ENCODE measurements at regions not wholly inside any gene's neighbourhood (a gene's known extent, or its start where the extent isn't known, plus 50 kb on each side); places are given as distances from the start of the nearest gene placed in this dataset.
"Not testable (repeated sequence)": the region's sequence is repeated elsewhere in the genome, so short reads cannot be mapped to it uniquely, and the experiment has no call there.

DNA sequence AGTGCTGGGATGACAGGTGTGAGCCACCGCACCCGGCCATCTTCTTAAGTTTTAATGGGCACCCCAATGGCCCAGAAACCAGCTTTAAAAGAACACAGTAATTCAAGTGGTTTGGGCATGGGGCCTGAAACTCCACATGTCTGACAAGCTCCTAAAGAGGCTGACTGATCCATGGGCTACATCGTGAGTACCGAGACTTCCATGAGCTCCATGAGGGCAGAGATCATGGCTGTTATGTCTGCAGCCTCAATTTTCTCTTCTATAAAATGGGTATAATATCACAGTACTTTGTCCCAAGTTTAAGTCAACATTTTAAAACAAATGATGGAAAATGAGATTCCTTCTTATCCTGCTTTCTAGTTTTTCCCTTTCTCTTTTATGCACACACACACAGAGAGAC, 397.6 kb upstream of the MAF start:
- DNase-seq: no peak

DNA sequence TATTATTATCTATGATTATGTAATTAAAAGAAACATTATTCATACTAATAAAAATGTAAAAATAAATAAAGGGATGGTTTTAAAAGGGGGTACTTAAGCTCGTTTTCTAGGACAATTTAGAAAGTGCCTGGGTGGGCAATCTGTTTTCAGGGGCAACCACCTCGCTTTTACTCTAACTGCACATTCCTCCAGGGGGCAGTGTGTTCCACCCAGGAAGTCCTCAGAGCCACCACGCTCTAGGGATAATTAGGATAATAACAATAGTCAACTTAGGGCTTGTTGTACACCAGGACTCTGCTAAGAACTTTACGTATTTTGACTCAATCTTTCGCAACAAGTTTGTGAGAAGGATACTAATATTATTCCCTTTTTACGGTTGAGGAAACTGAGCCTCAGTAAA, 396.7 kb upstream of the MAF start:
- DNase-seq: no peak

DNA sequence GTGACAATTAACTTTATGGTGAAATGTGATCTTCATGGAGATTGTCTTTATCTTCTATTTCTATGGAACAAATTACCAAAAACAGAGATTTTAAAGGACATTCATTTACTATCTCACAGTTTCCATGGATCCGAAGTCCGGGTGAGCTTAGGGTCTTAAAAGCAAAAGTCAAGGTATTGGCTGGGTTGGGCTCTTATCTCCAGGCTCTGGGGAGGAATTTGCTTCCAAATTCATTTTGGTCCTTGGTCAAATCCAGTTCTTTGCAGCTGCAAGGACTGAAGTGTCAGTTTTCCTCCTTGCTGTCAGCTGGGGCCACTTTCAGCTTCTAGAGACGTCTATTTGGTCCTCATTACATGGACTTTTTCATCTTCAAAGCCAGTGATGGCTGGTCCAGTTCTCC, 395.8 kb upstream of the MAF start:
- no peak for DNase-seq

DNA sequence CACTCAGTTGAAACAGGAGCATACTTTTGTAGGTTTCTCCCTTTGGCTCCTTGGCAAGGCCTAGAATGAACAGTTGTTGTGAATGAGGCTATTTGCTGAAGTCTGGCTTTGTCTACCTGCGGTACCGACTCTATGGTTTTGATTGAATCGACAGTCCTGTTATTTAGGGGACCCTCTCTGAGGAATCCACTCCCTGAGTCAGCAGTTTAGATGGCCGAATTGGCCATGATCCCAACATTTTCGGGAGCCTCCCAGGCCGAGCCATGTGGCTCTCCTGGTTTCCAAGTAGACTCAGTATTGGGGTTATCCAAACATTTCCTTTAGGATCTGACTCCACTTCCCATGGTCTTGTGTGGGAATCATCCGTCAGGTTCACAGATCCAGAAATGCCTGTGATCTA, 394.8 kb upstream of the MAF start:
- DNase-seq: no peak

DNA sequence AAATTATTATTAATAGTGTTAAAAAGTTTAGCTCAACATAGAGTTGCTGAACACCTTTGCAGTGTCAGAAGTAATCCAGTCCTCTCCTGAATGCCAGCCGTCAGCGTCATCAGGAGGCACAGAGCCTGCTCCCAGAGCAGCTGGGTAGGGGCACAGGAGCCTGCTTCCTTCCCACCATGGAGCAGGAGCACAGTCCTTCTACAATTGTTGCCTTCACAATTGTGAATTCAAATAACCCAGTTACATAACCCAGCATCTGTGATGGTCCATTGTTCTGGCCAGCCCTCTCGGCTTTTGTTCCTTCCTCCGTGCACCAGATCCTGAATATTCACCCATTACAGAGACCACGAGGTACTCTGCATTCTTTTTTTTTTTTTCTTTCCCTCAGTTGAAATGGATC, 393.9 kb upstream of the MAF start:
- no peak for DNase-seq

DNA sequence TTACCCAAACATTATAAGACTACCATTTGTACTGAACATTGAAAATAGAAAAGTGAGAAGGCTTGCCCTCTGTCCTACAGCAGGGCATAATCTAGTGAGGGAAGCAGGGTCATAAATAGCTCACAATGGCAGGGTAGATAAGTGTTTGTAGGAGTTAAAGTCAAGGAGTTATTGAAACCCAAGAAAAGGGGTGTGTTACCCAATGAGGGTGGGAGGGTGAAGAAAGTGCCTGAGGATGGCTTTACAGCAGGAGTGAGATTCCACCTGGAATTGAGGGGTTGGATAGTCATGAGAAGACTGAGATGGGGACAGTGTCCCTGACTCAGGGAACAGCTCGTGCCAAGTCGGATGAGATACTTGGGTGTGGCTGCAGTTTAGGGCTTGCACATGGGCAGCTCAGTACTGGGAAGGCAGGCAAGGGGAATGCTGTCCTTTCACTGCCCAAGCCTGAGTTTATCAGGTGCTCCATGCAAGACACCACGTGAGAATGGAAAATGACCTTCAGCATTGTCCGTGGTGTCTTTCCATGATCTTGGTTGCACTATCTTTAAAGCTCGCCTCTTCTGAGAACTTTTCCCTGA, 393.2 kb upstream of the MAF start:
- no peak for DNase-seq

DNA sequence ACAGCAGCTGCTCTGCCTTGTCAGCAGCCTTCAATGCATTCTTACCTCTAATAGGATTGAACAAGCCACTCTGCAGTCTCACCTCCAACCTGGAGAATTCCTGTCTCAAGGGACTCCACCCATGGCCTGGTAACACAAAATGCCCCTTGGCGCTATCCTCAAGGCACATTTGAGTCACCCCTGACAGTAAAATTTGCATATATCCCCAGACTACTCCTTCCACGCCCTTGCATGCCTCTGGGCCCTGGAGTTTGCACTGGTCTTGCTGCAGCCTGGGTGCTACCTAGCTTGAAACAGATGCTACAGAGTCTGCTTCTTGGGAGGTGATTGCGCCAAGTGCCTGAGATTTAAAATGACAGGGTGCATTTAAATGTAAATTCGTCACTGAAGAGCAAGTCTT, 391.4 kb upstream of the MAF start:
- DNase-seq: no peak

DNA sequence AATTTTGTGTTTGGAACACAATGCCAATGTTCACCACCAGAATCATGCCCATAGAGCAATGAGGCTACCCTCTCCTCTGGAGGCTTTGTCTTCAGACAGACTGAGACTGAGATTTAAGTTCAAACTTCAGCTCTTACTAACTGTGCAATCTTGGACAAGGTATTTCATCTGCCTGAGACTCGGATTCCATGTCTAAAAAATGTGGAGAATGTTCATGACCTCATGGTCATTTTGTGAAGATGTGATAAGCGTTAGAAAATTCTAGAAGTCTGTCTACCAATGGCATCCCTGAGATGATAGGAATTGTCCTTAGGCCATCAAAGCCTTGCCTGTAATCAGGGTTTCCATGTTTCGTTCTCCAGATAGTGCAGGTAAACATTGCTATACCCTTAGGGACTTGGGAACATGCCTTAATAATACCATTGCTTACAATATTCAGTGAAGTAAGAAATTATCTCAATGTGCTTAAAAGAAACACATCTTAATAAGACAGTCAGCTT, 388.2 kb upstream of the MAF start:
- DNase-seq: no peak

DNA sequence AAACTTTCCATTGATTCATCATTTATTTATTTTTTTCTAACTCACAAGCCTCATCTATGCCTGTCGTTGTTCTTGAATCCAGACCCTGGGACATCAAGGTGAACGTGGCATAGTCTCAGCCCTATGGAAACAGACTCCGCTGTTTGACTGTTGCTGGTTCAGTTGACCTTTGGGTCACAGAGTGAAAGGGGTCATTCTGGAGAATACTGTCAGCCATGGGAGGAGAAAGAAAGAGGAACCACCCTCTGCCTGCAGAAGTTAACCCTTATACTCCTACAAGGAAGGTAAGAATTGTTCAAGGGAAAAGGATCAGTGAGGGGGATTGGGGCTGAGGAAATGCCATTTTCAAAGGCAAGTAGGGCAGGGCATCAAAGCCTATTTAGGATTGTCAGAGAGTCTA, 387.6 kb upstream of the MAF start:
- no peak for DNase-seq

DNA sequence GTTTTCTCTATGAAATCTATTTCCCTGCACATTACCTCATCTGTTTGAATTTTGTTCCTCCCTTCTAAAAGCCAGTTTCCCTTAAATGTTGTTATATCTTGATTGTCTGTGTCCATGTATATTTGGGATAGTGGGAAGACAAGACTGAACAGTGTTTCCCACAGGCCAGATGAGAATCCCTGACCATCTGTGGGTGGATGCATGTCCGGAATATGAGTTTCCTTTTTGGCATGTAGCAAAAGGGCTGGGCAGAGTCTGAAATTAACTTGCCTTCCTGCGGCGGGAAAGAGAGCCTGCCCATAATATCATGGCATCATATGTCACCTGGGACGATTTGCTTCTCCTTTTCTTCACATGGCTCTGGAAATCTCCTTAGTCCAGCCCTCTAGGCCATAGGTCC, 385.8 kb upstream of the MAF start:
- DNase-seq: no peak

DNA sequence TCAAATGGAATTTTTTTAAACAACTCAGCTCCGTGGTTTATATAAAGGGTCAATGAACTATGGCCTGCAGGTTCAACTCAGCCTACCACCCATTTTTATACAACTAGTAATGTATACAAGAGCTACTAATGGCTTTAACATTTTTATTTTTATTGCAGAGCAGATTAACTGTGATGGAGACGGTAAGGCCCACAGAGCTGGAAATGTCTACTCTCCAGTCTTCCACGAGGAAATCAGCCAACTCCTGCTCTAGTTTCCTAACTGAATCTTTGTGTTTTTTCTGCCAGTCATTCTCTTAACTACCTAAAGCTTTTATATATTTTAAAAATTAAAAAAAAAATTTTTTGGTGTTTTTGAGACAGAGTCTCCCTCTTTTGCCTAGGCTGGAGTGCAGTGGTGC, 385.1 kb upstream of the MAF start:
- no peak for DNase-seq

DNA sequence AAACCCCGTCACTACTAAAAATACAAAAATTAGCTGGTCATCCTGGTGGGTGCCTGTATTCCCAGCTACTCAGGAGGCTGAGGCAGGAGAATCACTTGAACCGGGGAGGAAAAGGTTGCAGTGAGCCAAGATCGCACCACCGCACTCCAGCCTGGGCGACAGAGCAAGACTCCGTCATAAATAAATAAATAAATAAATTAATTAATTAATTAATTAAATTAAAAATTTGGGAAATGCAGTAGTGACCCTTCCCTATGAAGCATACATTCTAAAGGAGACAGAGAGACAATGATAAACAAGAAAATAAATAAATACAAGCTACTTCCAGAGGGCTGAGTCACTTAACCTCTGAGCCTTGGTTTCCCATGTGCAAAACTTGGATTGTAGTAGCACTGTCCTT, 383.6 kb upstream of the MAF start:
- DNase-seq: not testable (repeated sequence)

DNA sequence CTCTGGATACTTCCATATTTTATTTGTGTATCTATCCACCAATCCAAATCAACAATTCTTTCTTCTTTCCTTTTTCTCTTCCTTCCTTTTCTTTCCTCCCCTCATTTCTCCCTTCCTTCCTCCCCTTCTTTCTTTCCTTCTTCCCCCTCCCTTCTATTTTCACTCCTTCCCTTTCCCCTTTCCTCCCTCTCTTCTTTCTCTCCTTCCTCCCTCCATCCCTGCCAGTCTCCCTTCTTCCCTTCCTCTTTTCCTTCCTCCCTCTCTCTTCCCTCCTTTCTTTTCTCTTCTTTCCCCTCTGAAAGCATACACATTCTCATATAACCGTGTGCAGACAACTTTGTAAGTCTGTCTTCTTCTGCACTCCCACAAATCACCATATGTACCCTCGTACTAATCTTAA, 382.3 kb upstream of the MAF start:
- DNase-seq: no peak

DNA sequence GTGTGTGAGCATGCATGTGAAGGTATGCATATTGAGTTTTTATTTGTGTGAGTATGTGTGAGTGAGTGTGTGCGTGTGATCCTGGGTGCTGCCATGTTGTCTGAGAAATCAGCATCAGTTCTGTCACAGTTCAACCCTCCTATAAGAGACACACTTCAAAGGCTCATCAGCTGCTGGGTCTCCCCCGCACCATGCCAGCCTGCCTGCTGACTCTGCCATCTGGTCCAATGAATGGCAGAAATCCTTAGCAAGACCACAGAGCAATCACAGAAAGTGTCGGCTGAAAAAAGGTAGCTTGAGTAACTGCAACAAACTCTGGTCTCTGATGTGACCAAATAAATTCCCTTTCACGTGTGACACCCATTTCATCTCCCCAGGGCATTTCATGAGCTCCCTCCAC, 381.8 kb upstream of the MAF start:
- no peak for DNase-seq

DNA sequence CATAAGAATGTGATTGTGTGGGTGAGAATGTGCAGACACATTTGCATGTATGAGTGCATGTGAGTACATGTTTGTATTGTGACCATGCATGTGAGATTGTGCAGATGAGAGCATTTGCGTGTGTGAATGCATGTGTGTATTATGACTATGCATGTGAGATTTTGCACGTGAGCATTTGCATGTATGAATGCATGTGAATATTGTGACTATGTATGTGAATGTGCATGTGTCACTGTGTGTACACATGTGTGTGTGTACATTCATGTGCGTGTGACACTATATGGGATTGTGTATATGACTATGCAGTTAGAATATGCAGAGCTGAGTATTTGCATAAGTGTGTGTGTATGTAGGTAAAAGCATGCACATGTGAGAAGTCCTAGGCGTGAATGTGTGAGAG, 381.3 kb upstream of the MAF start:
- DNase-seq: no peak

DNA sequence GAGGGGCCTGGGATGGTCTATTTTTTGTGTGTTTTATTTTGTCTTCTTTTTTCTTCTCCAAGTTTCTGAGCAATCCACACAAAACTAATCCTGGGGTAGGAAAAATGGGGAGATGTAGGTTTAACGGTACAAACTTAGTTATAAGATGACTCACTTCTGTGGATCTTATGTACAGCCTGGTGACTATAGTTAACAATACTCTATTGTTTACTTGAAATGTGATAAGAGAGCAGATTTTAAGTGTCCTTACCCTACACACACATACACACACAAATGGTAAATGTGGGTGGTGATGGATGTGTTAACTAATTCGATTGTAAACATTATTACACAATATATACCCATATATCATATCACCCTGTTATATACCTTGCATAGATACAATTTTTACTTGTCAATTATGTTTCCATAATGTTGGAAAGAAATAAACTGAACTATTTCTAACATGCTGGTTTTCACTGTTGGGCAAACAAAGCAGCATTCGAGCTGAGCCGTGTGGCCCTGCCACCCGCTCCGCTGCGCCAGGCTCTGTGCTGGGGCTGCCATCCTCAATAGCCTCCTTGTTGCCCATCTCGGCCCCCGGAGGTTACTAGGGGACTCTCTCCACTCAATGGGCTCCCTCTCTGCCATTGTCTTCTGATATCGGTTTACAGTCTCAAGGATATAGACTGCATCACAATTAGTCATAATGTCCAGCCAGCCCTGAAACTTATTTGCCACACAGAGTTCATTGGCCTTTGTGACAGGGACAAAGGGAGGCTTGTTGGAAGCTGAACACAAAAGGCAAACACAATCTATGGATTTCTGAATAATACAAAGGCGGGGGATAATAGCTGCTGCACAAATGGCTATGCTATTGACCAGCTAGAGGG, 380.3 kb upstream of the MAF start:
- DNase-seq: no peak

DNA sequence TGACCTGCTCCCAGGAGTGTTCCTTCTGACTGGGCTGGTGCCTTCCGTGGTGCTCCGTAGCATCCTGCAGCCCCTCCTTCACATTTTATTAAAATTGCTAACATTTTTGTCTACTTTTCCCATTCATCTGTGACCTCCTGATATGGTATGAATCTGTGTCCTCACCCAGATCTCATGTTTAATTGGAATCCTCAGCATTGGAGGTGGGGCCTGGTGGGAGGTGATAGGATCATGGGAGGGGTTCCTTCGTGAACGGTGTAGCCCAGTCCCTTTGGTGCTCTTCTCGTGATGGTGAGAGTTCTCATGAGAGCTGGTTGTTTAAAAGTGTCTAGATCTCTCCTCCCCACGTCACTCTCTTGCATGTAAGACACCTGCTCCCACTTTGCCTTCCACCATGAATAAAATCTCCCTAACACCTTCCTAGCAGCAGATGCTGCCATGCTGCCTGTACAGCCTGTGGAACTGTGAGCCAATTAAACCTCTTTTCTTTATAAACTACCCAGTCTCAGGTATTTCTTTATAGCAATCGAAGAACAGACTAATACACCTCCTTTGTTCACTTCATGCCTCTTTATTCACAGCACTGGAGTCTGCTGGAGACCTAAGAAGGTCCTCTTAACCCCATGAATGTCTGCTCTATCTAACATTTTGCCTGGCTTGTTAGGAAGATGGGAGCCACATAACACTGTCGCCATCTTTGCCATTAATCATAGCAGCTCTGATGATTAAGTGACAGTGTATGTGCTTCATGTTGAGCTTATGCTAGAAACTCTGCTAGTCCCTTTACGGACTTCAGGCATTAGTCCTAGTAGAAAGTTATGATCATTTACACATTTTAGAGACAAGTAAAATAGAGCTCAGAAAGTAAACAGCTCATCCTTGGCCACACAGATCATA, 377.7 kb upstream of the MAF start:
- no peak for DNase-seq

DNA sequence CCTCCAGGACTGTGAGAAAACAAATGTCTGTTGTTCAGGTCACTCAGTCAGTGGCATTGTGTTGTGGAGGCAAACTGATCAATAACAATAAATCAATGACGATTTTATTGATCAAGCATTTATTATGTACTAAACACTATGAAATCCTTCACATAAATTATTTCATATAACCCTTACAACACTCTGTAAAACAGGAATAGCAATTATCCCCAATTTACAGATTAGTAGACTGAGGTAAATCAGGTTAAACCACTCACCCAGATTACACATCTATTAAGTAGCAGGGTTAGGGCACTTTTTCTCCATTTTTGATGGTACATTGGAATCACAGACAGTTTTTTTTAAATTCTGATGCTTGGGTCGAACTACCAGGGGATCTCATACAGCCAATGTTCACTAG, 372.8 kb upstream of the MAF start:
- no peak for DNase-seq

DNA sequence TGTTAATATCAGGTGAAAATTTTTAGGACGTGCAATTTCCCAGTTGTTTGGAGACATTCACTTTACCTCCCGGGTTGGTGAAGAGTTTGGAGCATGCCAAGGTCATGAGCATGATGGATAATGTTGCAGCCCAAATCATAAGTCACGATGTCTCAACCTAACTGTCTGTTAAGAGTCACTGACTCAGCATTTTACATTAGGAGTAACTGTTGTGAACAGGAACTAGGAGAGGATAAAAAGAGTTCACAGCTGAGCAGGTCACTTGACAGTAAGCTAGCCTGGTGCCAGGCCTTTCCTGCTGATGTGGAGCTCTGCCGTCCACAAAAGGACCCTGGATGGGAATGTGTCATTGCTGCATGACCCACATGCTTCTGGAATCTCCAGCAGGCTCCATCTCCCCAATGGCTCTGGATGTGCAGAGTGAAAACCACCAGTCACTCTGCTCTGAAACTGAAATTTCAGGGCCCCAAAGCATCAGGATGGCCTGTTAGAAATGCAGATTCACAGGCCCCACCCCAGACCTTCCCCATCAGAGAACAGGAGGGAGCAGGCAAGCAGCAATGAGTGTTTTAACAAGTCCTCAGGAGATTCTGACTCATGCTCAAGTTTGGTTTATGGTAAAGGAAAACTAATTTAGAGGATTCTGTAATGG, 371.6 kb upstream of the MAF start:
- no peak for DNase-seq

DNA sequence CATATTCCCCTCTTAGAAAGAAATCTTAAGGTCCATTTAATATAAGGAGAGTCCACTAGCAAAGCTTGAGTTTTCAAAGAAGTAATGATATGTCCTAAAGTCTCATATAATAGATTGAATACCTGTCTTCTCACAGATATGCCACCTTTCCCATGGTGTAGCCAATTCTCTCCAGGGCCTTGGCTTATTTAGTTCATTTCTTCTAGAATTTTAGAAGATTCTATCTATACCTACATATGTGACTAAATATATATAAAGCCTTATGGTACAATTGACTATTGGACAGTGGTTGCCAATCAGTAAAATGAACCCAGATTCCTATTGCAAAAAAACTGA, 370.7 kb upstream of the MAF start:
- no peak for DNase-seq

DNA sequence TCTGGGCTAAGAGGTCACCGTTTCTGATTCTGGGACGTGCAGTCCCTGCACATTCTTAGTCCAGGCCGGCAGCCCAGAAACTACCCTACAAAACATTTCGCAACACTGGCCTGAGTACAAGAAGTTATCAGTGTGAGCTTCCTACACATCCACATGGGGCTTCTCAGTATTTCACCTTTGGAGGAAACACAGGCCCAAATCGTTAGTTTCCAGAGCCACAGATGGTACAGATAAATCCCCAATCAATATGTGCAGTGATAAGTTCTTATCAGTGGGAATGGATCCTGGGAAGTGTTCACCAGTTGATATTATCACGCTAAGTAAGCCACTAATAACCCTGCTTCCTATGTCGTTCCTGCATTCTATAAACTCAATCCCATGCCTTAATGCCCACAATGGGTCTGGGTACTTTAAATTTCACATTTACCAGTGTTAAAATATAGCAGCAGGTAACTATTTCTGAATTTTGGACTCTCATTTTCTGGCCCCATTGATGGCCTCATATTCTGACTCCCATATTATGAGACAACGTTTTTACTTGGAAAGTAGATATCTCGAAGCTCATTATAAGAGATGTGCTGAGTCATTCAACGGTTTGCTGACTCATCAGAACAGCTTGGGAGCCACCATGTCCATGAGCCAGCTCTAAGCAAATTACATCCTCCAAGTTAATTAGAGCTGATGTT, 370.2 kb upstream of the MAF start:
- DNase-seq: no peak

DNA sequence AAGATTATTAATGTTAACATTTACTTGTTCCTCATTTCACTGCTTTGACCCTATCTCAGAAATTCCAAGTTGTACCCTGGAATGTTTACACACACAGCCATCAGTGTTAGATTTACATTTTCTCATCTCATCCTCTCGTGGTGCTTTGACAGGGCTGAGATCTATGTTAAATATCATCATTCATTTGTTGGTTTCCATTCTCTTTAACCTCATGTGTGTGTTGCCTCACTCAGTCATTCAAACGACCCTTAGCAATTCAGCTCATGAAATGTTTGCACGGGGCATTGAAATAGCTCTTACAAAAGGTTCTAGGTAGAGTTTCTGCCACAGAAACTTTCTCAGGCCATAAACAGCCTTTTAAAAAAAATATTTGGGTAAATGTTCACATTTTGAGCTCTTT, 369.6 kb upstream of the MAF start:
- DNase-seq: no peak

DNA sequence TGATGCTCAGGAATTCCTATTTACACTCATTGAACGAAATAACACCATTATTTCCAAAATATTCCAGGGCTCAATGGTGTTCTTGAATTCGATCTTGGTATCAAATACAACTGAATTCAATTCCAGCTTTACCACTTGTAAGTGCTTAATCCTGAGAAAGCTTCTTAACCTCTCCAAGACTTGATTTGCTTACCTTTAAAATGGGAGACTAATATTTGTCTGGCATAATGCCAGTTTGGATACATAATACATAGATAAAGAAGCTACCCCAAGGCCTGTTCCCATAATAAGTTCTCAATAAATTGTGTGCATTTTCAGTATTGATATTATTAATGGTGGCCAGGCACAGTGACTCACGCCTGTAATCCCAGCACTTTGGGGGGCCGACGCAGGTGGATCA, 368.9 kb upstream of the MAF start:
- no peak for DNase-seq

All from KG1 (cell line).